Stimulated activated CD4-positive, alpha-beta T cell treated with anti-CD3 and anti-CD28 coated beads, Interleukin-4, amount 100 ng/mL, for 48 hours (primary cell): ENCODE measurements at regions not wholly inside any gene's neighbourhood (a gene's known extent, or its start where the extent isn't known, plus 50 kb on each side); places are given as distances from the start of the nearest gene placed in this dataset.
"Not testable (repeated sequence)": the region's sequence is repeated elsewhere in the genome, so short reads cannot be mapped to it uniquely, and the experiment has no call there.

Experiments
- DNase-seq, 2 donors: peaks; one replicate each; pipeline ENCODE4 v3.0.0-alpha.2; 2020; ENCODE audit warnings: low read depth in 2 of 2

DNA sequence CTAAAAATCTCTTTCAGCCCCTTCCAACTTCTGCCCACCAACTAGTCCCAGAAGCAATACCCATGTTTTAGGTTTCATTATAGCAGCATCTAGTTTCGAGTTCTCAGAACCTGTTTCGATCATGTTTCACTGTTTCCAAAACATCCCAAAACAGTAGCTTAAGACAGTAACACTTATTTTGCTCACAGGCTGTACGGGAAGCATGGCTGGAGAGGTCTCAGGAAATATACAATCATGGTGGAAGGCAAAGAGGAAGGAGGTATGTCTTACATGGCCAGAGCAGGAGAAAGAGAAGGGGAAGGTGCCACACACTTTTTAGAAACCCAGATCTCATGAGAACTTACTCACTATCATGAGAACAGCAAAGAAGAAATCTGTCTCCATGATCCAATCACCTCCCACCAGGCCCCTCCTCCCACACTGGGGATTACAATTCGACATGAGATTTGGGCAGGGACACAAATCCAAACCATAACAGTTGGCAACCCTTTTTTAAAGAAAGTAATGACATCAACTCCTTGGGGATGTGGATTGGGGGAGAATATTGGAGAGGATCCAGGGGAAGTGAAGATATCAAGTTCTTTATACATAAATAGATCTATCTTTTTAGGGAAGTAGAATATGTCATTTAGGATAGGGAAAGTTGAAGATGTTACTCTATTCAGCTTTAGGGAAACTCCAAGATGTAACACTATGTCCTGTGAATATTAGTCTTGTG lies 269.9 kb upstream of the PLEKHG7 start:
- DNase-seq, result no peak

DNA sequence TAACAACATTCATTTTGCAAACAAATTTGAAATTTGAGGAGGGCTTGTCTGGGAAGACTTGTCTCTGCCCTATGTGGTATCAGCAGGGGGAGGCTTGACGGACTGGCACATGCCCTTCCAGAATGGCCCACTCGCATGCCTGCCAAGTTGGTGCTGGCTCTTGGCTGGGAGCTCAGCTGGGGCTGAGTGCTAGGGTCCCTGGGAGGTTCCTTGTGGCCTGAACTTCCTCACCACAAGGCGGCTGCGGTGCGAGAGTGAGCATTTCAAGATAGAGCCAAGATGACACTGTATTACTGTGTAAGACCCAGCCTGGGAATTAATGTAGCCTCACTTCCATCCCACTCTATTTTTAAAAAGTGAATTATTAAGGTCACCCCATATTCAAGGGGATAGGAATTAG lies 271.6 kb upstream of the PLEKHG7 start:
- DNase-seq, result no peak

DNA sequence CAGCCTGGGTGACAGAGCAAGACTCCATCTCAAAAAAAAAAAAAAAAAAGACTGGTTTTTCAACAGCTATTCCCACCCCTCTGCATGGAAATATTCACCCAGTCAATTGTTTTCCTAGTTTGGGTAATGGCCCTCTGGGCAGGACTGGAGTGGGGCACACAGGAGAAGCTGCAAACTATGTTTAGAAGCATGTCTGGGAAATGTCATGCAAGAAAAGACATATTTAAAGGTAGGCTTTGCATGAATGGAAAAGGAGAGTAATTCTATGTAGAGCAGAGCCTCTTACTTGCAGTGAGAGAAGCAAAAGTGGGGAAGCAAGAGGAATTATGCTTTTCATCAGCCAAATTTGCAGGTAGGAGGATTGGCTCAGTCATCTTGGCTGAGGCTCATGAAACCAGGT lies 276.5 kb upstream of the PLEKHG7 start:
- DNase-seq, result no peak

DNA sequence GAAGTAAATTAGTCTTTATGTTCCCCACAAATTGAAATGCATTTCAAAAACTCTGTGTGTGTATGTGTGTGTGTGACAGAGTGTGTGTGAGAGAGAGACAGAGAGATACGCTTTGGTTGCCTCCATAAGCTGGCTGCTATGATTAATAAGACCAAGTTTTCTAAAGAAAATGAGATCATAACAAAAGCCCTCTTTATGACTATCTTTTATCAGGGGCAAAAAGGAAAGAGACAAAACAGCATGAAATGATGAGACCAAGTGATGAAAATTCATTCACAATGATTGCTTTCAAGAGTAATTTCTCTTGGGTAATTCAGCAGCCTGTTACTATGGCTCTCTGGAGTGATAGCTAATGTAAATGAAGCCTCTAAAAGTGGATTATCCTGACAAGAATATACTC lies 277.6 kb upstream of the PLEKHG7 start:
- no peak for DNase-seq

DNA sequence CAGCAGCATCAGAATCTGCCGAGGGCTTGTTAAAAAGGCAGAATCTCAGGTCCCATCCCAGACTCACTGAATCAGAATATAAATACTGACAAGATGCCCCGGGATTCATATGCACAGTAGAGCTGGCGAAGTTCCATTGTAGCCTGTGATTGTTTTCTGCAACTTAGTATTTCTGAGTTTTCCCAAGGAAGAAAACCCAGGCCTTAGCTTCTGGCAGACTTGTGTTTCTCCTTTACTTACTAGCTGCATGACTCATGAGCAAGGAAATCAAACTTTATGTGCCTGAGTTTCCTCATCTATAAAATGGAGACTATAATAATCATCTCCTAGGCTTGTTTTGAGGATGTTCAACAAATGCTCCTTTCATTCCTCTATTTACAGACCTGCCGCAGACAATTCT lies 278.5 kb upstream of the PLEKHG7 start:
- DNase-seq, result no peak

DNA sequence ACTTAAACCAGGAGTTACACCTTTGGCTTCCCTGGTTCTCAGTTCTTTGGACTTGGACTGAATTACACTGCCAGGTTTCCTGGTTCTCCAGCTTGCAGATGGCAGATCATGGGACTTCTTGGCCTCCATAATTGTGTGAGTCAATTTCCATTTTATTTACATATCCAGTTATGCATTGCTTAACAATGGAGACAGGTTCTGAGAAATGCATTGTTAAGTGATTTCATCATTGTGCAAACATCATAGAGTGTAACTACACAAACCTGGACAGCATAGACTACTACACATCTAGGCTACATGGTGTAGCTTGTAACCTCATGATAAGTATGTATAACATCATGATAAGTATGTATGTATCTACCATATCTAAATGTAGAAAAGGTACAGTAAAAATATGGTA lies 276.1 kb upstream of the BTG1 start:
- no peak for DNase-seq

DNA sequence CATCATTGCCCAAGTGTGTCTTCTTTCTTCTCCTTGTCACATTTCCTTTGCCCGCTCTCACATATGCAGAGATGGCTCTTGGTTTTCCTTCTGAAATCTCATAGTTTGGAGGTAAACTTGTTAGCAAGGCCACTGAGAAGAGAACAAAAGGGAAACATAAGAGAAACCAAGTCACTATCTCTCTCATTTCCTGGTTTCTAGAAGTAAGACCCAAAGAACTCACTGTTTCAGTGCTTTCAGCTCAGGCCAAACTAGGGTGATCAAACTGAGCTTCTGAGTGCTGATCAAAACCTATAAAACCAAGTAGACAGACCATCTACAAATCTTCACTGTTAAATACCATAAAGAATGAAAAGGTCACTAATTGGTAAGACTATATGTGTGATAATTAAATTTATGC lies 275.4 kb upstream of the BTG1 start:
- no peak for DNase-seq

DNA sequence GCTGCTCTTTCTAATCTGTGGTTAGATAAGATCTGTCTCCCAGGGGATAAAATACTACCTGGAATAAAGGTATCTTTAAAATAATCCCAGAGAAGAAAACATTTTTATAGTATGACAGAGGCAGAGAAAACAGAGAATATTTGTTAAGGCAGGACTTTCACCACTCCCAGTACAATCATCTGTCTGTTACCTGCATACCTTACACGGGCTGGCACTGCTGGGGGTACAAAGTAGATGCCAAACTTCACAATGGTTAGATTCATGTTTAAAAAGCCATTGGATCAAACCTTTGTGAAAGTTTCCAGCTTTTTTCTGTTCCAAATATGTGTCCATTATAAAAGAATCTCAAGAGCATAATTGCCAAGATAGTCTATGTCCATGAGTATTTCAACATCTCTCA lies 273.6 kb upstream of the BTG1 start:
- DNase-seq, result no peak

DNA sequence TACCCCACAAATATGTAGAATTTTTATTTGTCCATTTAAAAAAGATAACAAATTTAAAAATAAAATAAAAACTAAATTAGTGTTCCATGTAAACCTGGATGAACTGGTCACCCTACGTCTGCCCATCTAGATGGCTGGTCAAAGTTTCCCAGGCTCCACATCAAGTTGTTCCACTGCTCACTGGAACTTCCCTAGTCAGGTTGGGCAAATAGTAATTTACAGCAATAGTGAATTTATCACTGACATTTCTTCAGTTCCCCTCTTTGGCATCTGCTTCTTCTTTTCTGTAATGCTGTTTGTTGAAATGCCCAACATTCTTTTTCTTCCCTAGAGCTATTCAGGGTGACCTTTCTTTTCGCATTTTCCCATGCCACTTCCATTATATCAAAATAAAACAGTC lies 272.7 kb upstream of the BTG1 start:
- DNase-seq, result no peak

DNA sequence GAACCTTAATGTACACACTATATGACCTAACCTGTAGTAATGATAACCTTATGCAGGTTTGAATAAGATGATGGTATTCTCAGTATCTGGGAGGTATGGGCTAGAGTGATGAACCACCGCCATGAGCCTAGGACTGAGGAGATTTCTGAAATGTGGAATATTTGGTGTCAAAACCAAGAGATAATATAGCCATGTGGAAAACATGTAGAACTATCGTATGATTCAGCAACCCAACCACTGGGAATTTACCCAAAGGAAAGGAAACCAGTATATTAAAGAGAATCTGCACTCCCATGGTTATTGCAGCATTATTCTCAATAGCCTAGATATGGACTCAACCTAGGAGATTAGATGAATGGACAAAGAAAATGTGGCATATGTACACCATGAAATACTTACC lies 271.7 kb upstream of the BTG1 start:
- DNase-seq, result no peak

DNA sequence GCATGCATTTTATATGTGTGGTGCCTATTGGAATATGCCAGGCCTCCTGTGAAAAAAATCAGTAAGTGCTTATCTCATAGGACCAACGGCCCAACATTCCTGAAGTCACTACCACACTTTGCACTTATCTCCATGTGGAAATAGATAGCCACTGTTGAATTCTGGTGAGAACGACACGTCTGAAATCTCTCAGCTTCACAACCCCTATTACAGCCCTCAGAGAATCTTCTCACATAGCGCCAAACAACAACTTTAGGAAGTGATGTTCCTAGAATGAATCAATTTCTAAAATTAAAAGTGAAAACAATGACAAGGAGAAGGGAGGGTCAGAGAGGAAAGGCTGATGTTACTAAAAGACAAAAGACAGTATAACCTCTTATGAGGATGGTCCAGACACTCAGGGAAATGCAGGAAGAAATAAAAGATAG lies 270.8 kb upstream of the BTG1 start:
- DNase-seq, result no peak

DNA sequence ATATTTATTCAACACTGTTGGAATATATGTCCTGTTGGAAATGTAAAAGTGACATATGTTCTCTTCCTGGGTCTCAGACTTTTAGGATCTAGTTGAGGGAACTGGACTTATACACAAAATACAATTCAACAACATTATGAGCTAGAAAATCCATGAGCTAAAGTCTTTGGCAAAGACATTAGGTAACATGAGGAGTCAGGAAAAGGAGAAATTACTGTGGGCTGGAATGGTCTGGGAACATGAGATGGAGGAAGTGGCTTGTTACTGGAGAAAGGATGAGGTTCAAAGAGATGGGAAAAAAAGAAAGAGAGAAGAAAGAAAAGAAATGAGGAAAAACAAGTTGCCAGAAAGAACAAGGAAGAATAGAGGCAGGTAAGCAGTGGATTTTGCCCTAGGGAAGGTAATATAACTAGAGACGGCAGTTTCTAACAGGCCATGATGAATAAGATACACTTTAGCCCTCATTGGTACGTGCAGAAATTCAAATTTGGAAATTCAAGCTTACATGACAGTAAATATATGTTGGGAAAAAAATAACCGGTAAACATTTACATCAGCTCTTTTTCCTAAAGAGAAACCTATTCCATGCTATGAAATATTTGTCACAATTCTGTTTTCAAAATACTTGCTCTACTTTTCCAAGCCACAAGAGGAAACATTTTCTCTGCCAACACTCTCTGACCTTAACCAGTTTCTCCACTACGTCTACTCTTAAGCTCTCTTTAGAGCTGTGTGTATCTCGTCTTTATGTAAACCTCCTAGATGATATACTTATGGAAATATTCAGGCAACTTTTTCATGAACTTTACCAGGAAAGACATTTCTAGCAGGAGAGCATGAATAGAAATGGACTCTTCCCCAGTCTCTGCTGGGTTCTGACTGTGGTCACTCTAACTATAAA lies 268.8 kb upstream of the BTG1 start:
- no peak for DNase-seq

DNA sequence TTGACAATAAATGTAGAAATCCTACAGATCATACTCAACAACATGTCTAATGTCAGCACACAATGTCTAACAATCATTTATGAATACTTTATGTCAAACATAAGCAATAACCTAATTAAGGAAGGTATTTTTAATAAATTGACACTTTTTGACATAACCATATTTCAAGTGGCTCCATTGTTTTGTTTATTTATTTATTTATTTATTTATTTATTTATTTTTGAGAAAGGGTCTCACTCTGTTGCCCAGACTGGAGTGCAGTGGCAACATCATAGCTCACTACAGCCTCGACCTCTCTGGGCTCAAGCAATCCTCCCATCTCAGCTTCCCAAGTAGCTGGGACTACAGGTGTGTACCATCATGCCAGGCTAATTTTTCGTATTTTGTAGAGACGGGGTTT lies 267.6 kb upstream of the BTG1 start:
- no peak for DNase-seq

DNA sequence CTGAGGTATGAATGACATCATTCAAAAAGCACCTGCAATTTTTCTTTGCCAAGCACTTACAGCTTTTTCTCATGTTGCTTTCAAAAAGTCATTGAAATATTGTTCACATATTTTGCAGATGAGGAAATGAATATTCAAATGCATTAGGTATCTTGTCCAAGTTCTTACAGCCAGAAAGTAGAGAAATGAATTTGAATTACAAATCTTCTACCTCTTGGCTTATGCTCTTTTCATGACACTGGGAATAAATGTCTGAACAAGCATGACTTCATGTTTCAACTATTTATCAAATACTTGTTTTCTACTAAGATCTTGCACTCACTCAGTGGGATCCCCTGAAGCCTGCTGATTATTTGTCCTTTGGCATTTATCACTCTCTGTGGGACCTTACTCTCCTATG lies 267.2 kb upstream of the BTG1 start:
- DNase-seq, result no peak

DNA sequence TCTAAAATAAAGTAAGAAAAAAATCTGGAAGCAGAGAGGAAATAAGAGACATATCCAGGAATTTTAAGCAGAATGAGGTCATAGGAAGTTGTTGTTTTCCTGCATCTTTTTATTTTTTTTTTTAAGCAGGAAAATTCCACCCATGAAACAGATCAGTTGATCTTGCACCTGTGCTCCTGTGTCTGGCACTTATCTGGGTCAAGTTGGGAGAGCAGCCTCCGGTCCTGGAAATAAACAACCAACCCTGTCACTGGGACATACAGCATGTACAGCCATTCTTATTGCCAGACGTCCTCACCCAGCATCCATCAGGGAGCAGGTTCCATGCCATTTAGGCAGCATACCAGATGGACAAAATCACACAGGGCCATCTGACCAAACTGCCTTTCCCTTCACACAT lies 266.0 kb upstream of the BTG1 start:
- no peak for DNase-seq

DNA sequence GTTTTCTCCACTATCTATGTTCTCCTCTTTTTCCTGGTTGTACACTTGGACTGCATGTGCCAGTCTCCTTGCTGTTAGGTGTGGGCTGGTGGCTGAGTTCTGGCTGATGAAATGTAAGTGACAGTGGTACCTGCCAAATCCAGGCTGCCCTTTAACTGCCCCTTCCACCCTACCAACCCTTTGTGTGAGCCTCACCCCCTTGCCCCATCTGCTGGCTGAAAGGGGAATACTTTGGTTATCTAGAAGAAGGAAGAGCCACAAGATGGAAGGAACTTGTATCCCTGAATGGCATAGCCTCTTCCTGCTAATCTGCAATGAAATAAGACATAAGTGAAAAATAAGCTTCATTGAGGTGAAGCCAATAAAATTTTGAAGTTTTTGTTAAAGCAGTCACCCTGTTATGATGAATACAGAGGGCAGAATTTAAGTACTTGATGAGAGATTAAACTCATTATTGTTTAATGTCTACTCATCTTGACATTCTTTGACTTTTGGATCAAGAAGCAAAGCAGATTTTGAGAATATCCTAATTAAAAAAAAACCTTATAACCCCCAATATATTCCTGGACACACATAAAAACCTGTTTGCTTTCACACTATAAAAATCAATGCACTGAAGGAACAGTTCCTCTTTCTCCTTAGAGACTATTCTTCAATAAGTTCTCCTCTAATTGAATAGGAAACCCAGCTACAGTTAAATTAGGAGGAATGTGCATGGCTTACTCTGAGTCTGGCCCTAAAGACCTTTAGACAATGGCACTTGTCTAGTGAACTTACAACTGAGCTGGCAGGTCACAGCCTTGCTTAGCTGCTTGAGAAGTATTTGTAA lies 262.6 kb upstream of the BTG1 start:
- DNase-seq, result peak in 1 of 2 donors; percentile 33

DNA sequence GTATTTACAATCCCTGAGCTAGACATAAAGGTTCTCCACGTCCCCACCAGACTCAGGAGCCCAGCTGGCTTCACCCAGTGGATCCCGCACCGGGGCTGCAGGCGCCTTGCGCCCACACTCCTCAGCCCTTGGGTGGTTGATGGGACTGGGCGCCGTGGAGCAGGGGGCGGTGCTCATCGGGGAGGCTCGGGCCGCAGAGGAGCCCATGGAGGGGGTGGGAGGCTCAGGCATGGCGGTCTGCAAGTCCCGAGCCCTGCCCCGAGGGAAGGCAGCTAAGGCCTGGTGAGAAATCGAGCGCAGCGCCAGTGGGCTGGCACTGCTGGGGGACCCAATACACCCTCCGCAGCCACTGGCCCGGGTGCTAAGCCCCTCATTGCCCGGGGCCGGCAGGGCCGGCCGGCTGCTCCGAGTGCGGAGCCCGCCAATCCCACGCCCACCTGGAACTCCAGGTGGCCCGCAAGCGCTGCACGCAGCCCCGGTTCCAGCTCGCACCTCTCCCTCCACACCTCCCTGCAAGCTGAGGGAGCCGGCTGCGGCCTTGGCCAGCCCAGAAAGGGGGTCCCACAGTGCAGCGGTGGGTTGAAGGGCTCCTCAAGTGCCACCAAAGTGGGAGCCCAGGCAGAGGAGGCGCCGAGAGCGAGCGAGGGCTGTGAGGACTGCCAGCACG lies 260.9 kb upstream of the BTG1 start:
- not testable (repeated sequence) for DNase-seq

DNA sequence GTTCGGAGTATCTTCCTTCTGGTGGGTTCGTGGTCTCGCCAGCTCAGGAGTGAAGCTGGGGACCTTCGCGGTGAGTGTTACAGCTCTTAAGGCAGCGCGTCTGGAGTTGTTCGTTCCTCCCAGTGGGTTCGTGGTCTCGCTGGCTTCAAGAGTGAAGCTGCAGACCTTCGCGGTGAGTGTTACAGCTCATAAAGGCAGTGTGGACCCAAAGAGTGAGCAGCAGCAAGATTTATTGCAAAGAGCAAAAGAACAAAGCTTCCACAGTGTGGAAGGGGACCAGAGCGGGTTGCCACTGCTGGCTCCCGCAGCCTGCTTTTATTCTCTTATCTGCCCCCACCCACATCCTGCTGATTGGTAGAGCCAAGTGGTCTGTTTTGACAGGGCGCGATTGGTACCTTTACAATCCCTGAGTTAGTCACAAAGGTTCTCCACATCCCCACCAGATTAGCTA lies 260.2 kb upstream of the BTG1 start:
- DNase-seq, result peak in 1 of 2 donors; percentile 24

DNA sequence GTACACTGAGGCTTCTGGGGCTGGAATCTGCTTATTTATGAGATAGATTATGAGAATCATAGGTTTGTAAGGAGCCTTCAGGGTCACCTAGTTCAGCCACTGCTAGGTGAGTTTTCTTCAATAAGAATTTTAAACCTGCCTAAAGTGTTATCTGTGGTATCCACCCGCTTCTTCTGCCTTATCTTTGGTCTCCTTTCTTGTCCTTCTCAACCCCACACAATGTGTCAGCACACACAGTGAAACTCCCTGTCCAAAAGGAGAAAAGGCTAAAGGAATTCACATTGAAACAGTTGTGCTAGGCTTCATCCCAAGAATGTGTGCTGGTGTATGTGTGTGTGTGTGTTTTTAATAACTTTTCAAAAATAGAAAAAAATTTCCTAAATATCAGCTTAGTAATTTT lies 259.3 kb upstream of the BTG1 start:
- DNase-seq, result no peak

DNA sequence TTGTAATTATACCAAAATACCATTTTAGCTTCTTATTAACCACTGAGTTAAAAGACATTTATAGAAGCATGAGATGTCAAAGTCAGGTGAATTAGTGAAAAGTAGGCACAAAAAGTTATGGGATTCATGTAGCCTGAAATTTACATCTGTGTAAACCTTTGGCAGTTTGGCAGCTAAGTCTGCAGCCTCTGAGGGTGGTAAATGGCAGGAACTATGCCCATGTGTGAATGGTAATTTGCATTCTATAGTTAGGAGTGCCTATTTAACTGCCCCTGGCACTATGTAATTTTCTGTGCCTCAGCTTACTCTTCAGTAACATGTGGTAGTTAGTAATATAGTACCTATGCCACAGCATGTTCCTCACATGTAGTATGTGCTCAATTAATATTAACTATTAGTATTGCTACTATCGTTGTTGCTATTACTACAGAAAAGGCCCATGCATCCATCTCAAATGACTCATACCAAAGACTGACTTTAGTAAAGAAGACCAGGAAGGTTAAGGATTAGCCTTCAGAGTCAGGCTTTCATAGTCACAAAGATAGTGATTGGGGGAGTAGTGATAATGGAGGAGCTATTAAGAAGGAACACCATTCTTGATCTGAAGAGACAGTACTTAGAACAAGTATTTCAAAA lies 258.7 kb upstream of the BTG1 start:
- no peak for DNase-seq
